PC-3 (cell line): ENCODE measurements at regions not wholly inside any gene's neighbourhood (a gene's known extent, or its start where the extent isn't known, plus 50 kb on each side); places are given as distances from the start of the nearest gene placed in this dataset.

Source experiments
- EZH2 ChIP-seq: fragments of 300-600 bp; sonication (generic); IDR thresholded peaks from one replicate; pipeline ENCODE4 v1.6.1; 2017; ENCODE audit warnings: antibody characterized with exemption, mild to moderate bottlenecking, low read length; ENCODE audit not compliant: unreplicated experiment
- EZH2phosphoT487 ChIP-seq: fragments of 300-600 bp; sonication (generic); IDR thresholded peaks from 2 replicates; pipeline ENCODE4 v1.6.1; 2018; ENCODE audit warnings: mild to moderate bottlenecking, antibody characterized with exemption, low read length, borderline replicate concordance
- TF ChIP-seq, protein P1 (sequence below): fragments of 300-600 bp; sonication (generic); conservative IDR thresholded peaks from 2 replicates; pipeline ENCODE4 v1.5.1; 2017; ENCODE audit warnings: antibody characterized with exemption, low read depth, mild to moderate bottlenecking, low read length

DNA sequence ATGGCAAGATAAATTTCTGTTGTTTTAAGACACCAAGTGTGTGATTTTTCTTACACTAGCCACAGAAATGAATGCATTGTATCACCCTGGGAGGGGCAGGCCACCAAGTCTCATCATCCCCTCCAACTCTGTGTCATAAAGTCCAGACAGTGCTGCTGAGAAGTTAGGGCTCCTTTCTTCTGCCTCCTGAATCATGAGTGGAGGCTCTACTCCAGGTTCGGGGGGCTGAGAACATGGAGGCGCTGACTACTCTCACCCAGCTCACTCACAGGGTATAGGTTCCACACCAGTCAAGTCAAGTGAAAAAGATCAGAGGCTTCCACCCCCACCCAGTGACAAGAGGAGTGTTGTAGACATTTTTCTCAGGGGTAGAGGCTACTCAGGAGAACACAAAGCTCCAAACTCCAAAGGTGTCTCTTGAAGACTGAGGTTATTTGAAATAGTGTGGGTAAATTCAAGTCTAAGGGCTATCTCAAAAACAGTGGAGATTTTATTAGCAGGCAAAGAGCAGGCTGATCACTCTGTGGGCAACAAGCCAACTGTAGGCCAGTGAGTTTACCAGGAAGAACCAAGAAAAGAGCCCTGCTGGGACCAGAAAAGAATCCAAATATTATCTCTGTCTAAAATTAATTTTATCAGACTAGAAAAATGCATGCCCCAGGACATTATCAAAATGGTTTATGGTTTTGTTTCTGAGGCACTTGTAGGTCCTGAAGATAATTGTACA is 118.6 kb upstream of the RET start:
- TF ChIP-seq, protein P1, sequence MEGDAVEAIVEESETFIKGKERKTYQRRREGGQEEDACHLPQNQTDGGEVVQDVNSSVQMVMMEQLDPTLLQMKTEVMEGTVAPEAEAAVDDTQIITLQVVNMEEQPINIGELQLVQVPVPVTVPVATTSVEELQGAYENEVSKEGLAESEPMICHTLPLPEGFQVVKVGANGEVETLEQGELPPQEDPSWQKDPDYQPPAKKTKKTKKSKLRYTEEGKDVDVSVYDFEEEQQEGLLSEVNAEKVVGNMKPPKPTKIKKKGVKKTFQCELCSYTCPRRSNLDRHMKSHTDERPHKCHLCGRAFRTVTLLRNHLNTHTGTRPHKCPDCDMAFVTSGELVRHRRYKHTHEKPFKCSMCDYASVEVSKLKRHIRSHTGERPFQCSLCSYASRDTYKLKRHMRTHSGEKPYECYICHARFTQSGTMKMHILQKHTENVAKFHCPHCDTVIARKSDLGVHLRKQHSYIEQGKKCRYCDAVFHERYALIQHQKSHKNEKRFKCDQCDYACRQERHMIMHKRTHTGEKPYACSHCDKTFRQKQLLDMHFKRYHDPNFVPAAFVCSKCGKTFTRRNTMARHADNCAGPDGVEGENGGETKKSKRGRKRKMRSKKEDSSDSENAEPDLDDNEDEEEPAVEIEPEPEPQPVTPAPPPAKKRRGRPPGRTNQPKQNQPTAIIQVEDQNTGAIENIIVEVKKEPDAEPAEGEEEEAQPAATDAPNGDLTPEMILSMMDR, result no peak
- no peak for TF ChIP-seq EZH2
- TF ChIP-seq EZH2phosphoT487, result no peak
